Uterus (tissue), 2 donors: ENCODE measurements at regions not wholly inside any gene's neighbourhood (a gene's known extent, or its start where the extent isn't known, plus 50 kb on each side); places are given as distances from the start of the nearest gene placed in this dataset.

Experiments used
- CTCF ChIP-seq, 4 experiments: fragments of 200-600 bp in 2 of 4; fragments of 450-650 bp in 2 of 4; sonication (generic) in 2 of 4; IDR thresholded peaks; one replicate each; pipeline ENCODE4 v1.5.1; 2016 to 2019; ENCODE audit warnings: antibody characterized with exemption in 4 of 4, mild to moderate bottlenecking in 2 of 4, moderate library complexity in 1 of 4
- POLR2A ChIP-seq, 2 donors: fragments of 450-650 bp; IDR thresholded peaks; one replicate each; pipeline ENCODE4 v1.6.1; 2016; ENCODE audit warnings: antibody characterized with exemption in 2 of 2, mild to moderate bottlenecking in 1 of 2, moderate library complexity in 1 of 2

GRCh38 chr2:23029951-23030350 lies 355.0 kb upstream of the KLHL29 start:
- TF ChIP-seq POLR2A (IDR thresholded peaks at IDR 0.05), result no peak
- no peak for TF ChIP-seq CTCF (IDR thresholded peaks at IDR 0.05)
